Ishikawa (cell line): ENCODE measurements at regions not wholly inside any gene's neighbourhood (a gene's known extent, or its start where the extent isn't known, plus 50 kb on each side); places are given as distances from the start of the nearest gene placed in this dataset.

Source experiments
- CEBPB ChIP-seq: IDR thresholded peaks from 2 replicates; pipeline ENCODE4 v1.6.1; 2012
- CREB1 ChIP-seq: IDR thresholded peaks from 2 replicates; pipeline ENCODE4 v1.6.1; 2012; ENCODE audit warnings: low read depth
- EGR1 ChIP-seq: IDR thresholded peaks from 2 replicates; pipeline ENCODE4 v1.6.1; 2012
- EP300 ChIP-seq: IDR thresholded peaks from 2 replicates; pipeline ENCODE4 v1.6.1; 2012; ENCODE audit warnings: borderline replicate concordance
- FOXM1 ChIP-seq: IDR thresholded peaks from 2 replicates; pipeline ENCODE4 v1.6.1; 2012; ENCODE audit warnings: low read depth, borderline replicate concordance
- NFIC ChIP-seq: IDR thresholded peaks from 2 replicates; pipeline ENCODE4 v1.6.1; 2012
- RAD21 ChIP-seq: IDR thresholded peaks from 2 replicates; pipeline ENCODE4 v1.6.1; 2012; ENCODE audit warnings: low read depth
- TAF1 ChIP-seq: IDR thresholded peaks from 2 replicates; pipeline ENCODE4 v1.6.1; 2012; ENCODE audit warnings: low read depth, mild to moderate bottlenecking
- TCF12 ChIP-seq: IDR thresholded peaks from 2 replicates; pipeline ENCODE4 v1.6.1; 2012; ENCODE audit warnings: low read depth
- TEAD4 ChIP-seq: IDR thresholded peaks from 2 replicates; pipeline ENCODE4 v1.6.1; 2012
- USF1 ChIP-seq: IDR thresholded peaks from 2 replicates; pipeline ENCODE4 v1.6.1; 2012
- YY1 ChIP-seq: IDR thresholded peaks from 2 replicates; pipeline ENCODE4 v1.6.1; 2012; ENCODE audit warnings: low read depth
- ZBTB7A ChIP-seq: IDR thresholded peaks from 2 replicates; pipeline ENCODE4 v1.6.1; 2012; ENCODE audit warnings: low read depth
- TF ChIP-seq, protein P1 (sequence below): IDR thresholded peaks from 2 replicates; pipeline ENCODE4 v1.6.1; 2012; ENCODE audit warnings: low read depth, mild to moderate bottlenecking
- TF ChIP-seq, protein P2 (sequence below): IDR thresholded peaks from 2 replicates; pipeline ENCODE4 v1.6.1; 2012

DNA sequence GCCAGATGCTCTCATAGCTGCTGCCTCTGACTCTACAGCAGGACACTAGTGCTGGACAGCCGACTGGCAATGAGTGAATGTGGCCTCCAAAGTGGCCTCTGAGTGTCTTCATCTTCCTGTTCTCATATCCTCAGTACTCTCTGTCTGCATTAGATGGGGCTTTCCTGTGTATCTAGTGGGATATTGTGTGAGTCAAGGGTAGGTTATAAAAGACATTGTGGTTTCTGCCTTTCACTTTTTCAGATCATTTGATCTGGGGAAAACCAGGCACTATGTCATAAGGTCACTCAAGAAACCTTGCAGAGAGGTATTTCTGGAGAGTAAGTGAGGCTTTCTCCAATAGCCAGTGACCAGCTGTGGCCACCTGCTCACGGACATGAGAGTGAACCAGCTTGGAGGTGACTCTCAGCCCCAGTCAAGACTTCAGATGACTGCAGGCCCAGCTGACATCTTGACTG, 333.6 kb upstream of the NCAM1 start:
- TF ChIP-seq YY1 (no peak), TCF12 (no peak), NFIC (no peak), CEBPB (no peak), ZBTB7A (no peak), USF1 (no peak), TEAD4 (no peak), FOXM1 (no peak), EP300 (no peak), EGR1 (no peak), RAD21 (no peak), TAF1 (no peak), CREB1 (no peak)
- TF ChIP-seq, protein P1, sequence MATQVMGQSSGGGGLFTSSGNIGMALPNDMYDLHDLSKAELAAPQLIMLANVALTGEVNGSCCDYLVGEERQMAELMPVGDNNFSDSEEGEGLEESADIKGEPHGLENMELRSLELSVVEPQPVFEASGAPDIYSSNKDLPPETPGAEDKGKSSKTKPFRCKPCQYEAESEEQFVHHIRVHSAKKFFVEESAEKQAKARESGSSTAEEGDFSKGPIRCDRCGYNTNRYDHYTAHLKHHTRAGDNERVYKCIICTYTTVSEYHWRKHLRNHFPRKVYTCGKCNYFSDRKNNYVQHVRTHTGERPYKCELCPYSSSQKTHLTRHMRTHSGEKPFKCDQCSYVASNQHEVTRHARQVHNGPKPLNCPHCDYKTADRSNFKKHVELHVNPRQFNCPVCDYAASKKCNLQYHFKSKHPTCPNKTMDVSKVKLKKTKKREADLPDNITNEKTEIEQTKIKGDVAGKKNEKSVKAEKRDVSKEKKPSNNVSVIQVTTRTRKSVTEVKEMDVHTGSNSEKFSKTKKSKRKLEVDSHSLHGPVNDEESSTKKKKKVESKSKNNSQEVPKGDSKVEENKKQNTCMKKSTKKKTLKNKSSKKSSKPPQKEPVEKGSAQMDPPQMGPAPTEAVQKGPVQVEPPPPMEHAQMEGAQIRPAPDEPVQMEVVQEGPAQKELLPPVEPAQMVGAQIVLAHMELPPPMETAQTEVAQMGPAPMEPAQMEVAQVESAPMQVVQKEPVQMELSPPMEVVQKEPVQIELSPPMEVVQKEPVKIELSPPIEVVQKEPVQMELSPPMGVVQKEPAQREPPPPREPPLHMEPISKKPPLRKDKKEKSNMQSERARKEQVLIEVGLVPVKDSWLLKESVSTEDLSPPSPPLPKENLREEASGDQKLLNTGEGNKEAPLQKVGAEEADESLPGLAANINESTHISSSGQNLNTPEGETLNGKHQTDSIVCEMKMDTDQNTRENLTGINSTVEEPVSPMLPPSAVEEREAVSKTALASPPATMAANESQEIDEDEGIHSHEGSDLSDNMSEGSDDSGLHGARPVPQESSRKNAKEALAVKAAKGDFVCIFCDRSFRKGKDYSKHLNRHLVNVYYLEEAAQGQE: no peak
- TF ChIP-seq, protein P2, sequence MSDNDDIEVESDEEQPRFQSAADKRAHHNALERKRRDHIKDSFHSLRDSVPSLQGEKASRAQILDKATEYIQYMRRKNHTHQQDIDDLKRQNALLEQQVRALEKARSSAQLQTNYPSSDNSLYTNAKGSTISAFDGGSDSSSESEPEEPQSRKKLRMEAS: no peak

DNA sequence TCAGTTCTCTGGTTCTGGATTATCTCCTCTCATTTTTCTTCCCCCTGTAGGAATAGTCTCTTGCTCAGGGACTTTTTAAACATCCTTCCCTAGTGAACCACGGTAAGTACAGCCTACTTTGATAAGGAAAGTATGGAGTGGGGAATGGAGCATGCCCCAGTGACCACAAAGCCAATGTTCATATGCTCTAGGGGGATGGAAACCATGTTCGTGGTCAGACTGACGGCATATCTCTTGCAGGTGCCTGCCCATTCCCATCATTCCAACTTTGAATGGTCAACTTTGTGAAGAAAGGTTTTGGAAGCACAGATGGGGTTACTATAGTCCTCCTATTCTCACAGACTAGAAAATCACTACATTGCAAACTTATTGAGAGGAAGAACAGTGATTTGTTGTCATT, 332.5 kb upstream of the NCAM1 start:
- TF ChIP-seq TAF1 (no peak), CREB1 (no peak), EGR1 (no peak), USF1 (no peak), NFIC (no peak), RAD21 (no peak)

DNA sequence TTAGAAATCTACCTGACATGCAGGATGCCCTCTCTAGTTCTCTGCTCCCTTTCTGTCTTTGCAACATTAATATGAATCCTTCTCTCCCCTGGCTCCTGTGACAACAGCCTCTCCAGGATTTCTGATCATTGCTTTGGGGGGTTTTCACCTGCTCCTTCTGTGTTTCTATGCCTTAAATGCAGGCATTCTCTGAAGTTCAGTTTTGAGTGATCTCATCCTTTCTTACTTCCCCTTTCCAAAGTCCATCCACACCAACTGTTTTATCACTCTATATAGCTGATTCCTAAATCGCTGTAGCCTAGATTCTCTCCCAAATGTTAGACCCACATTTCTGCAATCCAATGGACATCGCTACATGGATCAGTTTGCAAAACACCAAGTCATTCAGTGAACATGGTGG, 330.7 kb upstream of the NCAM1 start:
- TF ChIP-seq EP300 (no peak), NFIC (no peak), FOXM1 (no peak), EGR1 (no peak), RAD21 (no peak), ZBTB7A (no peak), YY1 (no peak), CEBPB (no peak), TAF1 (no peak), USF1 (no peak), TEAD4 (no peak), CREB1 (no peak), TCF12 (no peak)
- TF ChIP-seq, protein P2: no peak
- TF ChIP-seq, protein P1: no peak

DNA sequence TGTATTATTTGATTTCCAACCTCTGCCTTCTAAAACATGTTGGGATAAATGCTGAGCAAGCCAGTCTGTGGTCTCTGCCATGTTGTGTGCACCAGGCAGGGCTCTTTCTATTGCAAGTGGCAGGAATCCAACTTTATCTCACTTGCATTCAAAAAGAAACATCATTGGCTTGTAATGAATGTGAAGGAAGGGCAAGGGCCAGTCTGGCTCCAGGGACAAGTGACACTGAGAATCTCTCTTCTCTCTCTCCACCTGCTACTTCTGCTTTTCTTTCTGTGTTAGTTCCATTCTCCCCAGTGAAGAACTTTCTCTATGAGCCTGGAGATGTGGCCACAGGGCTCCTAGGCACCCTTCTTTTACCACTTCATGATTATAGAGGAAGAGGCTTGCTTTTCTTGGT, 329.9 kb upstream of the NCAM1 start:
- TF ChIP-seq, protein P2: no peak
- TF ChIP-seq FOXM1 (no peak), USF1 (no peak), RAD21 (no peak), CEBPB (no peak), TAF1 (no peak), CREB1 (no peak), NFIC (no peak), EGR1 (no peak), ZBTB7A (no peak), TCF12 (no peak), EP300 (no peak), TEAD4 (no peak), YY1 (no peak)
- TF ChIP-seq, protein P1: no peak
